GM11168 (cell line): ENCODE measurements at regions not wholly inside any gene's neighbourhood (a gene's known extent, or its start where the extent isn't known, plus 50 kb on each side); places are given as distances from the start of the nearest gene placed in this dataset.

ENCODE experiments used
- in situ Hi-C: fragments of 300-500 bp; cut with MboI; formaldehyde crosslinking; loops from one replicate; pipeline ENCODE4 v1.12.0; 2022; ENCODE audit warnings: low sequenced_read_pairs; ENCODE audit not compliant: unreplicated experiment

- in situ Hi-C loops: loop anchor here (25.0 kb wide), 1 partner anchor 453 kb away; the partner anchor contains the start of gene POU3F1
These were observed 369.7 kb downstream of the RRAGC start for GRCh38 chr1:38489844-38490270.

GRCh38 chr1:38488162-38488898, 371.2 kb downstream of the RRAGC start:
- in situ Hi-C loops: loop anchor here (25.0 kb wide), 1 partner anchor 451 kb away; the partner anchor contains the start of gene POU3F1

- in situ Hi-C loops: loop anchor here (25.0 kb wide), 1 partner anchor 450 kb away; the partner anchor contains the start of gene POU3F1
These were observed 372.2 kb downstream of the RRAGC start for GRCh38 chr1:38487396-38487795.

GRCh38 chr1:38486085-38486484, 373.5 kb downstream of the RRAGC start:
- in situ Hi-C loops: loop anchor here (25.0 kb wide), 1 partner anchor 449 kb away; the partner anchor contains the start of gene POU3F1

- in situ Hi-C loops: loop anchor here (25.0 kb wide), 1 partner anchor 445 kb away; the partner anchor contains the start of gene POU3F1
These were observed 377.4 kb downstream of the RRAGC start for GRCh38 chr1:38481871-38482826.

GRCh38 chr1:38479662-38480061, 379.9 kb downstream of the RRAGC start:
- in situ Hi-C loops: loop anchor here (25.0 kb wide), 1 partner anchor 442 kb away; the partner anchor contains the start of gene POU3F1

- in situ Hi-C loops: loop anchor here (25.0 kb wide), 1 partner anchor 441 kb away; the partner anchor contains the start of gene POU3F1
These were observed 381.8 kb downstream of the RRAGC start for GRCh38 chr1:38477811-38478210.

- in situ Hi-C loops: loop anchor here (25.0 kb wide), 1 partner anchor 440 kb away; the partner anchor contains the start of gene POU3F1
These were observed 382.8 kb downstream of the RRAGC start for GRCh38 chr1:38476850-38477178.

GRCh38 chr1:38476111-38476849, 383.3 kb downstream of the RRAGC start:
- in situ Hi-C loops: loop anchor here (25.0 kb wide), 1 partner anchor 439 kb away; the partner anchor contains the start of gene POU3F1

GRCh38 chr1:38475624-38476005, 384.0 kb downstream of the RRAGC start:
- in situ Hi-C loops: loop anchor here (25.0 kb wide), 1 partner anchor 438 kb away; the partner anchor contains the start of gene POU3F1

- in situ Hi-C loops: loop anchor here (25.0 kb wide), 1 partner anchor 438 kb away; the partner anchor contains the start of gene POU3F1
These were observed 384.6 kb downstream of the RRAGC start for GRCh38 chr1:38474738-38475623.

- in situ Hi-C loops: no loop called here
These were observed 393.1 kb downstream of the RRAGC start for GRCh38 chr1:38466487-38466886.

GRCh38 chr1:38465460-38465859, 394.1 kb downstream of the RRAGC start:
- in situ Hi-C loops: no loop called here

- in situ Hi-C loops: no loop called here
These were observed 395.4 kb downstream of the RRAGC start for GRCh38 chr1:38464071-38464661.

- in situ Hi-C loops: no loop called here
These were observed 396.5 kb downstream of the RRAGC start for GRCh38 chr1:38463074-38463473.

- in situ Hi-C loops: no loop called here
These were observed 403.1 kb downstream of the RRAGC start for GRCh38 chr1:38456531-38456876.

- in situ Hi-C loops: no loop called here
These were observed 403.6 kb downstream of the RRAGC start for GRCh38 chr1:38455829-38456530.
